IPS-NIHi7 (cell line): ENCODE measurements at regions not wholly inside any gene's neighbourhood (a gene's known extent, or its start where the extent isn't known, plus 50 kb on each side); places are given as distances from the start of the nearest gene placed in this dataset.

ENCODE experiments used
- DNase-seq: peaks from one replicate; pipeline ENCODE4 v3.0.0; 2012; ENCODE audit warnings: mixed read lengths; ENCODE audit errors: extremely low spot score

GRCh38 chr15:31151301-31152233, 50.0 kb upstream of the TRPM1 start:
- DNase-seq = no peak

- no peak for DNase-seq
Measured at GRCh38 chr15:31153531-31153930, 52.0 kb upstream of the TRPM1 start.

GRCh38 chr15:31155151-31155550, 53.6 kb upstream of the TRPM1 start:
- no peak for DNase-seq

GRCh38 chr15:31156226-31156625, 54.7 kb upstream of the TRPM1 start:
- DNase-seq = no peak

GRCh38 chr15:31156808-31157207, 55.3 kb upstream of the TRPM1 start:
- DNase-seq = no peak

GRCh38 chr15:31157644-31158069, 56.1 kb upstream of the TRPM1 start:
- no peak for DNase-seq

GRCh38 chr15:31158858-31159569, 57.5 kb upstream of the TRPM1 start:
- DNase-seq = no peak

- DNase-seq = no peak
Measured at GRCh38 chr15:31159837-31160236, 58.3 kb upstream of the TRPM1 start.

GRCh38 chr15:31160297-31160696, 58.8 kb upstream of the TRPM1 start:
- DNase-seq = no peak

GRCh38 chr15:31160740-31161495, 59.4 kb upstream of the TRPM1 start:
- DNase-seq = no peak

- no peak for DNase-seq
Measured at GRCh38 chr15:31161951-31162350, 60.4 kb upstream of the TRPM1 start.

GRCh38 chr15:31162721-31163510, 61.4 kb upstream of the TRPM1 start:
- no peak for DNase-seq

GRCh38 chr15:31163769-31164572, 62.4 kb upstream of the TRPM1 start:
- DNase-seq = no peak

- DNase-seq = no peak
Measured at GRCh38 chr15:31164573-31164912, 63.0 kb upstream of the TRPM1 start.

- no peak for DNase-seq
Measured at GRCh38 chr15:31169558-31169957, 68.0 kb upstream of the TRPM1 start.

GRCh38 chr15:31171731-31172130, 70.2 kb upstream of the TRPM1 start:
- no peak for DNase-seq

- no peak for DNase-seq
Measured at GRCh38 chr15:31172606-31173005, 71.1 kb upstream of the TRPM1 start.

- DNase-seq = no peak
Measured at GRCh38 chr15:31173790-31174450, 72.4 kb upstream of the TRPM1 start.

- no peak for DNase-seq
Measured at GRCh38 chr15:31175484-31175883, 74.0 kb upstream of the TRPM1 start.

- DNase-seq = no peak
Measured at GRCh38 chr15:31177951-31178350, 76.4 kb upstream of the TRPM1 start.
